AG09309 (cell line): ENCODE measurements at regions not wholly inside any gene's neighbourhood (a gene's known extent, or its start where the extent isn't known, plus 50 kb on each side); places are given as distances from the start of the nearest gene placed in this dataset.

Experiments used
- DNase-seq: peaks from one replicate; pipeline ENCODE4 v3.0.0-alpha.2; 2010; ENCODE audit warnings: low read depth
- H3K4me3 ChIP-seq: 2 replicates; pipeline ENCODE4 v1.5.1; 2011; ENCODE audit warnings: mild to moderate bottlenecking, low read depth, low read length, moderate library complexity; ENCODE audit not compliant: control insufficient read depth
- CTCF ChIP-seq: IDR thresholded peaks from 2 replicates; pipeline ENCODE4 v1.5.1; 2011; ENCODE audit warnings: mild to moderate bottlenecking, low read depth, low read length, inconsistent platforms; ENCODE audit not compliant: insufficient read depth, control insufficient read depth; ENCODE audit errors: missing control alignments

- no peak for DNase-seq
- H3K4me3 ChIP-seq: no peak overlapping the region
- TF ChIP-seq CTCF: no peak
Observed at GRCh38 chr13:91145571-91146205, 201.8 kb upstream of the MIR17HG start.

GRCh38 chr13:91146601-91147000 lies 200.9 kb upstream of the MIR17HG start:
- no peak for DNase-seq
- TF ChIP-seq CTCF: no peak
- H3K4me3 ChIP-seq: no peak overlapping the region

- no peak for TF ChIP-seq CTCF
Observed at GRCh38 chr13:91148098-91148497, 199.4 kb upstream of the MIR17HG start.

GRCh38 chr13:91151921-91152320 lies 195.6 kb upstream of the MIR17HG start:
- no peak for TF ChIP-seq CTCF
- no peak overlapping the region for H3K4me3 ChIP-seq
- no peak for DNase-seq

More at GRCh38 chr13:91148098-91148497, 199.4 kb upstream of the MIR17HG start:
- no peak for DNase-seq
- H3K4me3 ChIP-seq: no peak overlapping the region

GRCh38 chr13:91153372-91153771 lies 194.1 kb upstream of the MIR17HG start:
- DNase-seq: no peak
- H3K4me3 ChIP-seq: no peak overlapping the region
- TF ChIP-seq CTCF: no peak

GRCh38 chr13:91154558-91155353 lies 192.7 kb upstream of the MIR17HG start:
- TF ChIP-seq CTCF: no peak
- H3K4me3 ChIP-seq: no peak overlapping the region
- no peak for DNase-seq
